Right lobe of liver (tissue), 6 donors: ENCODE measurements at regions not wholly inside any gene's neighbourhood (a gene's known extent, or its start where the extent isn't known, plus 50 kb on each side); places are given as distances from the start of the nearest gene placed in this dataset.

Experiments used
- ATAC-seq, 4 donors: fragments of 200-7000 bp; cut with Tn5 transposase; one replicate each; pipeline ENCODE4 v1.9.1; 2020; ENCODE audit warnings: mild to moderate bottlenecking in 4 of 4, moderate library complexity in 4 of 4
- DNase-seq, 3 donors: peaks; one replicate each; pipeline ENCODE4 v3.0.0-alpha.2; 2020
- H3K27ac ChIP-seq, 3 donors: fragments of 200-600 bp; one replicate each; pipeline ENCODE4 v1.8.0; 2022
- H3K27me3 ChIP-seq, 2 donors: fragments of 200-600 bp; one replicate each; pipeline ENCODE4 v1.8.0; 2022
- H3K36me3 ChIP-seq, 4 donors: fragments of 200-600 bp; sonication (generic) in 1 of 4; one replicate each; pipeline versions ENCODE4 v1.5.1 to v1.8.0; 2017 to 2022; ENCODE audit warnings: control low read depth in 1 of 4
- H3K4me1 ChIP-seq, 4 donors: fragments of 200-600 bp; sonication (generic) in 1 of 4; one replicate each; pipeline versions ENCODE4 v1.5.1 to v1.8.0; 2017 to 2022; ENCODE audit warnings: control low read depth in 1 of 4
- H3K4me3 ChIP-seq, 3 donors: fragments of 200-600 bp; one replicate each; pipeline ENCODE4 v1.8.0; 2022
- H3K9me3 ChIP-seq, 4 donors: fragments of 200-600 bp; sonication (generic) in 1 of 4; one replicate each; pipeline versions ENCODE4 v1.5.1 to v1.8.0; 2017 to 2022; ENCODE audit warnings: control low read depth in 1 of 4
- CTCF ChIP-seq, 4 donors: fragments of 200-600 bp in 3 of 4; fragments of 450-650 bp in 1 of 4; IDR thresholded peaks; one replicate each; pipeline versions ENCODE4 v1.5.1 to v1.8.0; 2016 to 2022; ENCODE audit warnings: antibody characterized with exemption in 4 of 4, mild to moderate bottlenecking in 2 of 4
- POLR2A ChIP-seq: fragments of 450-650 bp; IDR thresholded peaks from one replicate; pipeline ENCODE4 v1.6.1; 2017; ENCODE audit warnings: antibody characterized with exemption, mild to moderate bottlenecking
- WGBS: methylation state at CpG from one replicate; pipeline ENCODE4 v1.1.6; 2018; ENCODE audit warnings: low coverage, low lambda C conversion rate; ENCODE audit not compliant: insufficient coverage; ENCODE audit errors: missing lambda C conversion rate; 5-methylcytosine and 5-hydroxymethylcytosine counted together
- intact Hi-C, 2 donors: fragments of 100-400 bp; cut with DNase I; formaldehyde crosslinking; loops; one replicate each; pipeline versions ENCODE4 v1.11.2 to v1.14.1; 2022
- donor health status: DM: no; HTN: yes; CAD: no.
- donor health status: DM: no; HTN: no; CAD: no.
- donor health status: DM: no; HTN: no; CAD: no.
- donor health status: DM: no; HTN: yes; CAD: no.
- donor health status: DM: no; HTN: yes; CAD: no.

GRCh38 chr18:51316677-51317076 is 119.2 kb upstream of the MEX3C start:
- DNase-seq (no peak), ATAC-seq (no peak)
- no peak overlapping the region for H3K27ac ChIP-seq
- no peak for TF ChIP-seq POLR2A
- TF ChIP-seq CTCF (IDR thresholded peaks at IDR 0.05), result no peak
- no peaks in the 10 kb centered on the region for H3K27me3 ChIP-seq
- no peaks in the 10 kb centered on the region for H3K4me1 ChIP-seq
- H3K36me3 ChIP-seq, result no peaks in the 10 kb centered on the region
- no peaks in the 10 kb centered on the region for H3K9me3 ChIP-seq
- intact Hi-C loops, result no loop called here
- WGBS, result 100% methylated on average over 1 of the region's 1 CpG
- H3K4me3 ChIP-seq, result no peak overlapping the region

GRCh38 chr18:51321696-51322095 is 124.2 kb upstream of the MEX3C start:
- H3K4me1 ChIP-seq, result no peaks in the 10 kb centered on the region
- no peak overlapping the region for H3K27ac ChIP-seq
- TF ChIP-seq CTCF (IDR thresholded peaks at IDR 0.05), result no peak
- no peak for TF ChIP-seq POLR2A
- intact Hi-C loops, result no loop called here
- no peak for ATAC-seq
- H3K36me3 ChIP-seq, result no peaks in the 10 kb centered on the region
- 64% methylated on average over 1 of the region's 1 CpG for WGBS
- H3K9me3 ChIP-seq, result no peaks in the 10 kb centered on the region
- no peak for DNase-seq
- H3K27me3 ChIP-seq, result no peaks in the 10 kb centered on the region
- no peak overlapping the region for H3K4me3 ChIP-seq

- Histone ChIP-seq H3K27me3 (no peaks in the 10 kb centered on the region), H3K4me3 (no peak overlapping the region), H3K27ac (no peak overlapping the region), H3K9me3 (no peaks in the 10 kb centered on the region), H3K36me3 (no peaks in the 10 kb centered on the region), H3K4me1 (no peaks in the 10 kb centered on the region)
- intact Hi-C loops, result no loop called here
- no peak for ATAC-seq
- no peak for TF ChIP-seq CTCF (IDR thresholded peaks at IDR 0.05)
- no peak for TF ChIP-seq POLR2A
- 74% methylated on average over 3 of the region's 4 CpGs for WGBS
- no peak for DNase-seq
Observed at GRCh38 chr18:51323961-51324360, 126.5 kb upstream of the MEX3C start.

DNA sequence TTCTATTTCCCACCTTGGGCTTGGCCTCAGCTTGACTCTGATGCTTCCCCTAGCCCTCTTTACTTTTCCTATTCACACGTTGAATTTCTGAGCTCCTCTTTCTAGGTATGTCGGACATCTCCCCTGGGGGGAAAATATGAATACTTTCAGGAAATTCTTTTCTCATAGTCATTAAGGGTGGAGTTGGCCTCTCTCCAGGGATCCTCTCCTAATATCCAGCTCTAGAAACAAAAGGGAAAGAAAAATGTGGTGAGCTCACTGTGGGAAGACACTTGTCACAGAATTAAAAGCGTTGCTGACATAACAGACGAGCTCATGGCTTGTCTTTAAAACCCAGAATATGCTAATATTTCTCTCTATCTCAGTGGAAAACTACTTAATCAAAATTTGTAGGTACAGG is 132.7 kb upstream of the MEX3C start:
- no peak overlapping the region for H3K27ac ChIP-seq
- no peaks in the 10 kb centered on the region for H3K27me3 ChIP-seq
- WGBS, result 54% methylated on average over 4 of the region's 4 CpGs
- no peaks in the 10 kb centered on the region for H3K9me3 ChIP-seq
- H3K4me1 ChIP-seq, result no peaks in the 10 kb centered on the region
- no peaks in the 10 kb centered on the region for H3K36me3 ChIP-seq
- no peak overlapping the region for H3K4me3 ChIP-seq
- intact Hi-C loops, result no loop called here
- ATAC-seq, result no peak
- no peak for DNase-seq
- TF ChIP-seq POLR2A (no peak), CTCF (IDR thresholded peaks at IDR 0.05) (no peak)

DNA sequence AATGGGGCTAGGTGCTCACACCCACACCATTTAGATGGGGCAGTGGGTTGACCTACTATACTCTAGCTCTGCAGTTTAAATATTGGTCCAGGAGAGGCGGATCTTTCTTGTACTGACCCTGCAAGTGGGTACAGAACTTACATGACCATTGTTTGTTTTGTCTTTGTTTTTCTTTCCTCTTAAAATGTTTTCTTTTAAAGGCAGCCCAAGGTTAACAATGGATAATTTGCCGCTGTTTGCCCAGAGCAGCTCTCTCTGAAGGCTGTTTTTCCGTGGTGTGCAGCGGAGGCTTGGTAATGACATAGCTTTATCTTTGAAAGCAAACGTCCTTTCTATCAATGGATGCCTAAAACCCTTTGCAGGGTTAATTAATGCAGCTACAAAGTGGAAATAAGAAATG is 133.3 kb upstream of the MEX3C start:
- no peaks in the 10 kb centered on the region for H3K9me3 ChIP-seq
- TF ChIP-seq POLR2A (no peak), CTCF (IDR thresholded peaks at IDR 0.05) (no peak)
- no peak for ATAC-seq
- no peak for DNase-seq
- no peak overlapping the region for H3K27ac ChIP-seq
- no peaks in the 10 kb centered on the region for H3K4me1 ChIP-seq
- H3K4me3 ChIP-seq, result no peak overlapping the region
- WGBS, result 41% methylated on average over 5 of the region's 5 CpGs
- no peaks in the 10 kb centered on the region for H3K27me3 ChIP-seq
- intact Hi-C loops, result no loop called here
- no peaks in the 10 kb centered on the region for H3K36me3 ChIP-seq
